ENCODE measurements at regions not wholly inside any gene's neighbourhood (a gene's known extent, or its start where the extent isn't known, plus 50 kb on each side); places are given as distances from the start of the nearest gene placed in this dataset.
"Not testable (repeated sequence)": the region's sequence is repeated elsewhere in the genome, so short reads cannot be mapped to it uniquely, and the experiment has no call there.

- H3K27ac ChIP-seq (ENCODE audit: insufficient read depth, low read length); H2AK5ac ChIP-seq (ENCODE audit: low read depth, low read length); DNase-seq; dilution Hi-C loops (cut with HindIII; ENCODE audit: low sequenced_read_pairs, unreplicated experiment); H2AK9ac ChIP-seq (replicated peaks; ENCODE audit: low read depth, low read length, poor library complexity); H4K91ac ChIP-seq (ENCODE audit: insufficient read depth, low read depth, low read length); H4K8ac ChIP-seq (ENCODE audit: low read depth in 2 of 2, low read length in 2 of 2); H4K5ac ChIP-seq (ENCODE audit: low read depth, low read length); H3K56ac ChIP-seq (ENCODE audit: extremely low read depth, insufficient read depth, low read length); H3K23ac ChIP-seq (ENCODE audit: low read depth, low read length); H3K14ac ChIP-seq (replicated peaks; ENCODE audit: low read depth, low read length); H3K79me1 ChIP-seq (ENCODE audit: low read depth in 1 of 2, low read length in 2 of 2); H3K9me3 ChIP-seq (ENCODE audit: control insufficient read depth, insufficient read depth, low read length); H2BK20ac ChIP-seq (ENCODE audit: low read depth, low read length); H2BK5ac ChIP-seq (ENCODE audit: low read depth, low read length, poor library complexity, severe bottlenecking); H3K4me1 ChIP-seq (ENCODE audit: control insufficient read depth, insufficient read depth, low read length); BruUV-seq (replicated peaks); H3K4me2 ChIP-seq (ENCODE audit: low read depth, low read length); H3K9me1 ChIP-seq (ENCODE audit: insufficient read depth, low read length); H2AFZ ChIP-seq (replicated peaks; ENCODE audit: low read length, poor library complexity); H3K4me3 ChIP-seq (ENCODE audit: insufficient read depth, low read depth, low read length); H3K36me3 ChIP-seq (ENCODE audit: control insufficient read depth, insufficient read depth, low read length); CTCF ChIA-PET; H4K20me1 ChIP-seq (ENCODE audit: insufficient read depth, low read length); POLR2A ChIA-PET (ENCODE audit: unreplicated experiment); in situ Hi-C loops (cut with MboI; ENCODE audit: low sequenced_read_pairs); ATAC-seq (ENCODE audit: low read depth); H2BK15ac ChIP-seq (ENCODE audit: low read depth, low read length); H3K9ac ChIP-seq (ENCODE audit: low read depth, low read length); intact Hi-C loops (cut with micrococcal nuclease); H3K18ac ChIP-seq (ENCODE audit: low read depth, low read length); H3K4ac ChIP-seq (ENCODE audit: low read depth, low read length); H2BK120ac ChIP-seq (ENCODE audit: low read depth, low read length); H3K27me3 ChIP-seq (ENCODE audit: control insufficient read depth, insufficient read depth, low read length): not testable (repeated sequence)
- WGBS, 2 experiments (ENCODE audit: extremely low coverage in 2 of 2, insufficient read length in 1 of 2) = no CpG with 5 or more reads among the region's 2 CpGs
Observed at GRCh38 chr2:91562184-91562583, 2870.7 kb downstream of the RPIA start.

GRCh38 chr2:91564700-91565099 is 2873.2 kb downstream of the RPIA start:
- POLR2A ChIA-PET (ENCODE audit: unreplicated experiment); dilution Hi-C loops (cut with HindIII; ENCODE audit: low sequenced_read_pairs, unreplicated experiment): not testable (repeated sequence)

More at GRCh38 chr2:91564700-91565099, 2873.2 kb downstream of the RPIA start:
- BruUV-seq (replicated peaks); H2BK15ac ChIP-seq (ENCODE audit: low read depth, low read length); H2AK5ac ChIP-seq (ENCODE audit: low read depth, low read length); H3K4me1 ChIP-seq (ENCODE audit: control insufficient read depth, insufficient read depth, low read length); H3K9me3 ChIP-seq (ENCODE audit: control insufficient read depth, insufficient read depth, low read length); H4K91ac ChIP-seq (ENCODE audit: insufficient read depth, low read depth, low read length); H2AFZ ChIP-seq (replicated peaks; ENCODE audit: low read length, poor library complexity); CTCF ChIA-PET; H3K23ac ChIP-seq (ENCODE audit: low read depth, low read length); H4K20me1 ChIP-seq (ENCODE audit: insufficient read depth, low read length); DNase-seq; H3K14ac ChIP-seq (replicated peaks; ENCODE audit: low read depth, low read length); H3K9me1 ChIP-seq (ENCODE audit: insufficient read depth, low read length); ATAC-seq (ENCODE audit: low read depth); H3K18ac ChIP-seq (ENCODE audit: low read depth, low read length); in situ Hi-C loops (cut with MboI; ENCODE audit: low sequenced_read_pairs); H2BK5ac ChIP-seq (ENCODE audit: low read depth, low read length, poor library complexity, severe bottlenecking); H4K8ac ChIP-seq (ENCODE audit: low read depth in 2 of 2, low read length in 2 of 2); H4K5ac ChIP-seq (ENCODE audit: low read depth, low read length); H3K4me2 ChIP-seq (ENCODE audit: low read depth, low read length); H3K4me3 ChIP-seq (ENCODE audit: insufficient read depth, low read depth, low read length); H3K4ac ChIP-seq (ENCODE audit: low read depth, low read length); H2BK120ac ChIP-seq (ENCODE audit: low read depth, low read length); H2BK20ac ChIP-seq (ENCODE audit: low read depth, low read length); H3K27ac ChIP-seq (ENCODE audit: insufficient read depth, low read length); H3K27me3 ChIP-seq (ENCODE audit: control insufficient read depth, insufficient read depth, low read length); H3K56ac ChIP-seq (ENCODE audit: extremely low read depth, insufficient read depth, low read length); H3K9ac ChIP-seq (ENCODE audit: low read depth, low read length); intact Hi-C loops (cut with micrococcal nuclease); H3K79me1 ChIP-seq (ENCODE audit: low read depth in 1 of 2, low read length in 2 of 2); H2AK9ac ChIP-seq (replicated peaks; ENCODE audit: low read depth, low read length, poor library complexity); H3K36me3 ChIP-seq (ENCODE audit: control insufficient read depth, insufficient read depth, low read length): not testable (repeated sequence)
- 29% methylated on average over 2 of the region's 3 CpGs; no CpG with 5 or more reads in 1 of the 2 experiments for WGBS, 2 experiments (ENCODE audit: extremely low coverage in 2 of 2, insufficient read length in 1 of 2)

Data from IMR-90 (cell line).